AG09309 (cell line): ENCODE measurements at regions not wholly inside any gene's neighbourhood (a gene's known extent, or its start where the extent isn't known, plus 50 kb on each side); places are given as distances from the start of the nearest gene placed in this dataset.
A peak's percentile ranks its signal among the peaks of the same experiment; 100 is the strongest.

ENCODE experiments used
- DNase-seq: peaks from one replicate; pipeline ENCODE4 v3.0.0-alpha.2; 2010; ENCODE audit warnings: low read depth
- H3K4me3 ChIP-seq: 2 replicates; pipeline ENCODE4 v1.5.1; 2011; ENCODE audit warnings: mild to moderate bottlenecking, low read depth, low read length, moderate library complexity; ENCODE audit not compliant: control insufficient read depth
- CTCF ChIP-seq: IDR thresholded peaks from 2 replicates; pipeline ENCODE4 v1.5.1; 2011; ENCODE audit warnings: mild to moderate bottlenecking, low read depth, low read length, inconsistent platforms; ENCODE audit not compliant: insufficient read depth, control insufficient read depth; ENCODE audit errors: missing control alignments

GRCh38 chr2:175824243-175824642 is 177.8 kb downstream of the LNPK start:
- DNase-seq = no peak
- H3K4me3 ChIP-seq = no peak overlapping the region
- no peak for TF ChIP-seq CTCF

GRCh38 chr2:175823707-175824073 is 178.4 kb downstream of the LNPK start:
- DNase-seq = no peak
- H3K4me3 ChIP-seq = no peak overlapping the region
- no peak for TF ChIP-seq CTCF

- no peak for TF ChIP-seq CTCF
- no peak overlapping the region for H3K4me3 ChIP-seq
- DNase-seq = no peak
These were observed 178.9 kb downstream of the LNPK start for GRCh38 chr2:175823002-175823706.

- DNase-seq = no peak
- TF ChIP-seq CTCF = no peak
- no peak overlapping the region for H3K4me3 ChIP-seq
These were observed 184.8 kb downstream of the LNPK start for GRCh38 chr2:175817221-175817620.

GRCh38 chr2:175815537-175815936 is 186.5 kb downstream of the LNPK start:
- TF ChIP-seq CTCF = no peak
- DNase-seq = peak; percentile 37
- no peak overlapping the region for H3K4me3 ChIP-seq

- DNase-seq = no peak
- TF ChIP-seq CTCF = no peak
- no peak overlapping the region for H3K4me3 ChIP-seq
These were observed 190.1 kb downstream of the LNPK start for GRCh38 chr2:175811971-175812370.

GRCh38 chr2:175808858-175809257 is 193.2 kb downstream of the LNPK start:
- no peak overlapping the region for H3K4me3 ChIP-seq
- no peak for DNase-seq
- no peak for TF ChIP-seq CTCF
